ENCODE measurements at regions not wholly inside any gene's neighbourhood (a gene's known extent, or its start where the extent isn't known, plus 50 kb on each side); places are given as distances from the start of the nearest gene placed in this dataset.

GRCh38 chr7:26535483-26536007 is 243.9 kb downstream of the SNX10 start:
- no peak overlapping the region for H2AFZ ChIP-seq (ENCODE audit: low read depth)
- no peak overlapping the region for H3K4me3 ChIP-seq (IDR thresholded peaks at IDR 0.05; ENCODE audit: insufficient read depth, low read depth, low read length)
- TF ChIP-seq CTCF (conservative IDR thresholded peaks at IDR 0.05; ENCODE audit: low read depth, low read length), result no peak

GRCh38 chr7:26538216-26538615 is 246.6 kb downstream of the SNX10 start:
- H3K4me2 ChIP-seq, result no peak overlapping the region
- H3K9ac ChIP-seq, result no peak overlapping the region
- H3K27me3 ChIP-seq (ENCODE audit: insufficient read depth, low read depth), result no peaks in the 10 kb centered on the region
- no peak overlapping the region for H3K27ac ChIP-seq
- no peak overlapping the region for H2AFZ ChIP-seq (ENCODE audit: low read depth)
- no peaks in the 10 kb centered on the region for H3K79me2 ChIP-seq (ENCODE audit: insufficient read depth, low read depth)
- H4K20me1 ChIP-seq (ENCODE audit: insufficient read depth), result no peaks in the 10 kb centered on the region
- no peaks in the 10 kb centered on the region for H3K4me1 ChIP-seq (ENCODE audit: low read depth, poor library complexity, severe bottlenecking)
- no peak overlapping the region for H3K4me3 ChIP-seq (IDR thresholded peaks at IDR 0.05; ENCODE audit: insufficient read depth, low read depth, low read length)
- no peaks in the 10 kb centered on the region for H3K36me3 ChIP-seq (ENCODE audit: insufficient read depth)
- no peak for TF ChIP-seq CTCF (conservative IDR thresholded peaks at IDR 0.05; ENCODE audit: low read depth, low read length)

More at GRCh38 chr7:26535483-26536007, 243.9 kb downstream of the SNX10 start:
- Histone ChIP-seq H3K4me2 (no peak overlapping the region), H3K27ac (no peak overlapping the region), H3K27me3 (ENCODE audit: insufficient read depth, low read depth) (no peaks in the 10 kb centered on the region), H4K20me1 (ENCODE audit: insufficient read depth) (no peaks in the 10 kb centered on the region), H3K36me3 (ENCODE audit: insufficient read depth) (no peaks in the 10 kb centered on the region), H3K4me1 (ENCODE audit: low read depth, poor library complexity, severe bottlenecking) (no peaks in the 10 kb centered on the region), H3K79me2 (ENCODE audit: insufficient read depth, low read depth) (no peaks in the 10 kb centered on the region), H3K9ac (no peak overlapping the region)

- no peak for TF ChIP-seq CTCF (conservative IDR thresholded peaks at IDR 0.05; ENCODE audit: low read depth, low read length)
- Histone ChIP-seq H3K27me3 (ENCODE audit: insufficient read depth, low read depth) (no peaks in the 10 kb centered on the region), H3K79me2 (ENCODE audit: insufficient read depth, low read depth) (no peaks in the 10 kb centered on the region), H2AFZ (ENCODE audit: low read depth) (no peak overlapping the region), H3K4me2 (no peak overlapping the region), H3K4me3 (IDR thresholded peaks at IDR 0.05; ENCODE audit: insufficient read depth, low read depth, low read length) (no peak overlapping the region), H3K27ac (no peak overlapping the region), H3K36me3 (ENCODE audit: insufficient read depth) (no peaks in the 10 kb centered on the region), H3K9ac (no peak overlapping the region), H4K20me1 (ENCODE audit: insufficient read depth) (no peaks in the 10 kb centered on the region), H3K4me1 (ENCODE audit: low read depth, poor library complexity, severe bottlenecking) (no peaks in the 10 kb centered on the region)
These were observed 247.0 kb downstream of the SNX10 start for GRCh38 chr7:26538689-26539088.

GRCh38 chr7:26543340-26543739 is 251.7 kb downstream of the SNX10 start:
- Histone ChIP-seq H2AFZ (ENCODE audit: low read depth) (no peak overlapping the region), H3K79me2 (ENCODE audit: insufficient read depth, low read depth) (no peaks in the 10 kb centered on the region), H3K9ac (no peak overlapping the region), H3K4me1 (ENCODE audit: low read depth, poor library complexity, severe bottlenecking) (no peaks in the 10 kb centered on the region), H3K27me3 (ENCODE audit: insufficient read depth, low read depth) (no peaks in the 10 kb centered on the region), H4K20me1 (ENCODE audit: insufficient read depth) (no peaks in the 10 kb centered on the region), H3K4me3 (IDR thresholded peaks at IDR 0.05; ENCODE audit: insufficient read depth, low read depth, low read length) (no peak overlapping the region), H3K4me2 (no peak overlapping the region), H3K27ac (no peak overlapping the region), H3K36me3 (ENCODE audit: insufficient read depth) (no peaks in the 10 kb centered on the region)
- TF ChIP-seq CTCF (conservative IDR thresholded peaks at IDR 0.05; ENCODE audit: low read depth, low read length), result no peak

All from KMS-11 (cell line).